ENCODE measurements at regions not wholly inside any gene's neighbourhood (a gene's known extent, or its start where the extent isn't known, plus 50 kb on each side); places are given as distances from the start of the nearest gene placed in this dataset.

DNA sequence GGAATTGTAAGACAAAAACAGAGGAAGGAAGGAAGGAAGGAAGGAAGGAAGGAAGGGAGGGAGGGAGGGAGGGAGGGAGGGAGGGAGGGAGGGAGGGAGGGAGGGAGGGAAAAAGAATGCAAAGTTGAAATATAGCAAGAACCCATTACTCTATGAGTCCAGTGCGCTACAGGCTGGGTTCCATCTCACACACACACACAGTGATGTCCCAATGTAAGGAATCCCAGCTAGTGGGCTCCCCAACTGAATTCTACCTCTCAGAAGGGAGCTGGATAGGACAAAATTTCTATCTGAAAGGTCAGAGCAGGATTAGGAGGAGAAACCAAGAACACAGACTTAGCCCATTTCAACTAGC, 173.4 kb downstream of the DAD1 start:
- no peak for DNase-seq (ENCODE audit: low spot score)

- DNase-seq (ENCODE audit: low spot score): no peak
Observed at GRCh38 chr14:22414876-22415604, 174.0 kb downstream of the DAD1 start.

DNA sequence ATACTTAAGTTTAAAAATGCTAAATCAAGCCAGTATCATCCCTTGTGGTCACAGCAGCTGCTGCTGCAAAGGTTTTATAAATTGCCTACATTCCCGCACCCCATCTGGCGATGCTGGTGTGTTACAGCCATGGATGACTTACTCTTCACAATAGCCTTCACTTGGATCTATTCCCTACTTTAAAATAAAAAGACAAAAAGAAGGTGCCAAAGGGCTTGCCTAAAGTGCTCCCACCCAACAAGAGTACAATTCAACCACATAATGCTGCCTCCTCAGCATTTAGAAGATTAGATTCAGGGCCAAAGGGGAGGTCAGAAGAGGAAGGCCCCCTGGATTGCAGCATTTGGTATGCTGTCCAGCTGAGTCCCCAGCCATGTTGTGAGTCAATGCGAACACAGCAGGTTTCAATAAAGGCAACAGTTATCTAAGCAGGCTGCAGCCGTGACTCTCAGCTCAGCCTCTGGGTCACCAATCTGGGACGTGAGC, 176.1 kb downstream of the DAD1 start:
- no peak for DNase-seq (ENCODE audit: low spot score)

DNA sequence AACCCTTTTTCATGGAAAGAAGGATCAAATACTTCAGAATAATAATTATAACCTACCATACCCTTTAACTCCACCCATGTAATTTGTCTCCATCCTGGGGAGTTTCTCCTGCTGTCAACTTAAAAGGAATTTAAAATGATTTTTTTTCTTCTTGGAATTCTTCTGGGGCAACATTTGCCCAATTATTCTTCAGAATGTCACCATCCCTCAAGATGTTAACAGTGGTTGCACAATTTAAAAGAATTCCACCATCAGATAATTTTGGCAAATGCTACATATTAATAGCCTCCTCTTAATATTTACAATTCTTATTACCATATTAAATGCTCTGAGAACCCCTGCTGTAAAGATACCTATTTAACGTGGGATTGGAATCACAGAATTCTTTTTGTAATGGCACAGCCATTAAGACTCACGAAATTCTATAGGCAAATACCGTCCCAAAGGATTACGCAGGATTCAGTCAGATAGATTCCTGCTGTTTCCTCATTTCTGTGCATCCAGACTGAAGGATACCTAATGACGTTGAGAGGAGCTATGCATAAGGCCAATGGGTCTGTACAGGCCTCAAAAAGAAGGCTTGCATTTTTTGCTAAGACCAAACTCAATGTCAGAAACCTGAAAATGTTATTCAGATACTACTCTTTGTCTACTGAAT, 177.5 kb downstream of the DAD1 start:
- no peak for DNase-seq (ENCODE audit: low spot score)

GRCh38 chr14:22410497-22410896, 178.5 kb downstream of the DAD1 start:
- DNase-seq (ENCODE audit: low spot score): no peak

DNA sequence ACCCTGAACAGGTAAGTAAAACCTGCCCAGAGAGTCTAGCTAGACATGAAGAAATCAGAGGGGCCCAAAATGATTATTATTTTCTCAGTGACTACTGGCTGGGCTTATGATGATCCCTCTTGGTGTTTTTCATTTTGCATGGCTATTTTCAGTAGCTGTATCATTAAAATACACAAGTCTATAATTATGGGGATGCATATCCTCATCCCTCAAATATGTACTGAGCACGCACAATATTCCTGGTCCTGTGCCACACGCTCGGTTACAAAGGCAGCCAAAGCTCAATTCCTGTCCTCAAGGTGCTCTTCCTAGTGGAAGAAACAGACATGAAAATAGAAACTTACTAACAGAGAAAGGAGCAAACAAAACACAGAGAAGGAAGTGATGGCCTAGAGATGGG, 180.0 kb downstream of the DAD1 start:
- no peak for DNase-seq (ENCODE audit: low spot score)

GRCh38 chr14:22408547-22408946, 180.5 kb downstream of the DAD1 start:
- no peak for DNase-seq (ENCODE audit: low spot score)

- DNase-seq (ENCODE audit: low spot score): no peak
Observed at GRCh38 chr14:22407033-22407432, 182.0 kb downstream of the DAD1 start.

DNA sequence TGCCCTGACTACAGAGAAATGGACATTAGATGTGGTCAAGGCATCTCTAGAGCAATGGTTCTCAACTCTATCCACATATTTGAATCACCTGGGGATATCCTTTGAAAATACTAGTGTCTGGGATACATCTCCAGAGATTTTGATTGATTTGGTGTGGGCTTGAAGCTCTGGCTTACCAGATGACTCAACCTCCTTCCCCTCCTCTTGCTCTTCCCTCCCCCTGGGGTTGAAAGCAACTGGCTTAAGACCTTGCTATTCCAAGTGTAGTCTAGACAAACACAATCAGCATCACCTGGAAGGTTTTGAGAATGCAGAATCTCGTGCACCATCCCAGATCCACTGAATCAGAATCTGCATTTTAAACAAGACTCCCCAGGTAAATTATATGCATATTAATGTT, 183.8 kb downstream of the DAD1 start:
- no peak for DNase-seq (ENCODE audit: low spot score)

DNA sequence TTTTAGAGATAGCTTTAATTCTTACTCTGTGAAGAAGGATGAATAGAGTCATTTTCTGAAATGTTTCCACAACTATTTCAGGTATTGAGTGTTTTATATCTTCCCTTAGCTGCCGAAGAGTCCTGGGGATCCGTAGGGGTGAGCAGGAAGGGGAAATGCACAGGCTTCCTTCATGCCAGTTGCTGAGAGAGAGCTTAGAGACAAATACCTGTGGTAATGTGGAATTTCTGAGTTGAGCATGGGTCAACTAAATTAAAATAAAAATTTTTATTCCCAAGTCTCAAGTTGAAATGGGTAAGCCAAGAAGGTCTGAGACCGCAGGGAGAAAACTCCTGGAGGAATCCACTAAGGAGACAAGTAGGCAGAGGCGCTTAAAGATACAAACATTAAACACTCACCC, 185.7 kb downstream of the DAD1 start:
- DNase-seq (ENCODE audit: low spot score): no peak

GRCh38 chr14:22400655-22401259, 188.3 kb downstream of the DAD1 start:
- DNase-seq (ENCODE audit: low spot score): no peak

GRCh38 chr14:22399776-22400175, 189.2 kb downstream of the DAD1 start:
- no peak for DNase-seq (ENCODE audit: low spot score)

DNA sequence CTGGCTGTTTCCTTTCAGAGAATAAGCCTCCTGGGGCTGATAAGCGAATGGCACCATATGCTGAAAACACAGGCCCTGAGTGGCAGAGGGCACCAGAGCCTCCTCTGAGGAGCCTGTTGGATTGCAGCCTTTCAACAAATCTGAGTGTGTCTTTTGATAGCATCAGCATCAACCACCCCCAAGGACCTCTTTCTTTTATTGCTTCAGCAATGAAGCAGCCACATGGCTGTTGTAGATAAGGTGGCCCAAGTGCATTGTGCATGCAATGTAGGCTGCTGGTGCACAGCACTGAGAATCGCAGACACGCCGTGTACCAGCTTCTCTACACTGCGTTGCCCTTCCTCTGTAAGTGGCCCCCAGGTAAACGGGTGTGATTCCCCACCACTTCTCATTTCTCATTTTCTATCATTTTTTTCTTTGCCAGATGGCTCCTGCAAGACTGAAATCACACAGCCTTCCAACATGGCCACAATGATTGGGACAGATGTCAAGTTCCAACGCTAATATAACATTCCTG, 191.7 kb downstream of the DAD1 start:
- DNase-seq (ENCODE audit: low spot score): no peak

DNA sequence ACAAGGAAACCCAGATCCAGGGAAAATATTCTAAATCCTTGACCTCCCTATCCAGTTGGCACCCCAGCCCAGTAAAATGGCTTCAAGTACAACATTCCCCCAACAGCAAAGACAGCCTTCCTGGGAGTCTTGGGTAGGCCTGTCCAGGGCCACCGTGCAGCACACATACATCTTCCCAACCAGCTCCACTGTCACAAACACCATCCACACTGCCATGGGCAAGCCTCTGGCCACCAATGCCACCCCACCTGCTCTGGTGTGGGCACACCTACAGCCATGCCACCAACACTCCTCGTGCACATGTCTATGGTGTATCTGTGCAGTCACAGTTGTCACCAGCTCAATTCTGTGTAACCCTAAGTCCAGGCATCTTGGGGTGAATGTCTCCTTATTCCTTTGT, 193.2 kb downstream of the DAD1 start:
- no peak for DNase-seq (ENCODE audit: low spot score)

- no peak for DNase-seq (ENCODE audit: low spot score)
Observed at GRCh38 chr14:22394616-22395015, 194.4 kb downstream of the DAD1 start.

- DNase-seq (ENCODE audit: low spot score): no peak
Observed at GRCh38 chr14:22393796-22394195, 195.2 kb downstream of the DAD1 start.

DNA sequence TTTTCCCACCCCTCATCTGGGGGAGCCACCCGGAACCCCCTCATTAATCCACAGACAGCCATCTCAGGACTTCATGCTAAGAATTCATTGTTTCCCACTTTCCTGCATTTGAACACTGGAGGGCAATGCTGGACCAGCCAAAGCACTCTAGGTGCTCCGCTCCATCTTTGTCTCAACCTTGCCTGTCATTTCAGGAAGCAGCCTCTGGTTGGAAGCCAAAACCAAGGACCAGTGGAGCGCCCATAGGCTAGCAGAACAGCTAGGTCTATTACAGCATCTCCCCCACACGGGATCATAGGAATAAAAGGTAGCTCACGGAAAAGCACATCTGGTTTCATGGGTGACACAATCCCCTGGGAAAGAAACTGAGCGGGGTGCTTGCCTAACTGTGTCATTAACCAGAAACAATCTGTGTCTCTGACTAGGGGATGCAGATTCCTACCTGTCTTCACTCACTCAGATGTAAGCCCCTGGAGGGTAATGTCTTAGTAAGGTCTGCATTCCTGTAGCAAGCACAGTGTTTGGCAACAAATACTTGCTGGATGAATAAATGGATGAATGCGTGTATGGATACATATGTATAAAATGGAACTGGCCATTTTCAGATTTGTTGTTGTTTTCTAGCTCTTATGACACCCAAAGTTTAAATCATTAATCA, 197.0 kb downstream of the DAD1 start:
- peak; percentile 52 for DNase-seq (ENCODE audit: low spot score)

DNA sequence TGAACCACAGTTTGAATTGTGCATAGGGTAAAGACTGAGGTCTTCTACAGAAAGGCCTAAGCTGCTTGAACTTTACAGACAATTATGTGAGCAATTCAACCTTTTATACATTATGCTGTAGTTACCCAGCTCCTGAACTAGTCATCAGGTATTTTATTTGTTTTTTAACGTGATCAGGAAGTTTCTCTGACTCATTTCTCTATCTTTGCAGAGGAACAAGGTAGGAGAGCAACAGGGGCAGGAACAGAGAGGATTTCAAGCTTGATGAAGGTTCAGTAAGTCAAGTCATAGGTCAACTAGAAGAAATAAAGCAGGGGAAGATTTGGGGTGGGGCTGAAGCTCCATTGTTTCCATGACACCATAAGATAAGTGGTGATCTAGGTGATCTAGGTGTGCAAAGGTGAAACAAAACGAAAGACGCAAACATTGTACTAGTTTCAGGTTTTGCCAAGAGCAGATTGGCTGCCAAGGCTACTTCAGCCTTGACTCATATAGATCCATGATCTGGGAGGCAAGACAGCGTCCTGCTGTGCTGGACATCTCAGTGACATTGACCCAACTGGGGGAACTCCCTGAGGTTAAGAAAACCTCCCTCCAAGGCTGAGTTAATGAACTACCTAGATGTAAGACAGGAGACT, 198.1 kb downstream of the DAD1 start:
- no peak for DNase-seq (ENCODE audit: low spot score)

GRCh38 chr14:22390195-22390594, 198.8 kb downstream of the DAD1 start:
- DNase-seq (ENCODE audit: low spot score): no peak

- peak; percentile 48 for DNase-seq (ENCODE audit: low spot score)
Observed at GRCh38 chr14:22388669-22389595, 200.1 kb downstream of the DAD1 start.

GRCh38 chr14:22387776-22388241, 201.2 kb downstream of the DAD1 start:
- no peak for DNase-seq (ENCODE audit: low spot score)
